ENCODE measurements at regions not wholly inside any gene's neighbourhood (a gene's known extent, or its start where the extent isn't known, plus 50 kb on each side); places are given as distances from the start of the nearest gene placed in this dataset.

DNA sequence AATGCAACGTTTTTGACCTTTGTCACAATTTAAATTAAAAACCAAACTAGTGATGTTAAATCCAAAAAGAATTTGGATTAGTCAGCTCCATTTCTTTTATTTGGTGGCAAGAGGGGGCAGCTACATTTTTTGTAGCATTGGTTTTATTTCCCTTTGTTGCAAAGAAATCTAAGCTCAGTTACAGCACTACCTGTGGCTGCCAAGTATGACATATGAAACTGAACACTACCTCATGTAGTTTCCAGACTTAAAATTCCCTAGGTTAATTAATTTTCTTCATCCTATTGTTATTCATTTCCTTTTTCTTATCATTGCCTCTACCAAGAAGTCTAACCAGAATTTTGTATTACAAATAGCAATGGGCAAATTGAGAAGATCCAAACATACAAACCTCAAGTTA is 393.5 kb downstream of the BRINP1 start:
- TF ChIP-seq, protein P1, sequence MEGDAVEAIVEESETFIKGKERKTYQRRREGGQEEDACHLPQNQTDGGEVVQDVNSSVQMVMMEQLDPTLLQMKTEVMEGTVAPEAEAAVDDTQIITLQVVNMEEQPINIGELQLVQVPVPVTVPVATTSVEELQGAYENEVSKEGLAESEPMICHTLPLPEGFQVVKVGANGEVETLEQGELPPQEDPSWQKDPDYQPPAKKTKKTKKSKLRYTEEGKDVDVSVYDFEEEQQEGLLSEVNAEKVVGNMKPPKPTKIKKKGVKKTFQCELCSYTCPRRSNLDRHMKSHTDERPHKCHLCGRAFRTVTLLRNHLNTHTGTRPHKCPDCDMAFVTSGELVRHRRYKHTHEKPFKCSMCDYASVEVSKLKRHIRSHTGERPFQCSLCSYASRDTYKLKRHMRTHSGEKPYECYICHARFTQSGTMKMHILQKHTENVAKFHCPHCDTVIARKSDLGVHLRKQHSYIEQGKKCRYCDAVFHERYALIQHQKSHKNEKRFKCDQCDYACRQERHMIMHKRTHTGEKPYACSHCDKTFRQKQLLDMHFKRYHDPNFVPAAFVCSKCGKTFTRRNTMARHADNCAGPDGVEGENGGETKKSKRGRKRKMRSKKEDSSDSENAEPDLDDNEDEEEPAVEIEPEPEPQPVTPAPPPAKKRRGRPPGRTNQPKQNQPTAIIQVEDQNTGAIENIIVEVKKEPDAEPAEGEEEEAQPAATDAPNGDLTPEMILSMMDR (conservative IDR thresholded peaks at IDR 0.05; ENCODE audit: low read depth in 2 of 2), result no peak
- TF ChIP-seq EZH2phosphoT487 (IDR thresholded peaks at IDR 0.05; ENCODE audit: unreplicated experiment), result no peak

Data from GM23338 (cell line).